ENCODE measurements at regions not wholly inside any gene's neighbourhood (a gene's known extent, or its start where the extent isn't known, plus 50 kb on each side); places are given as distances from the start of the nearest gene placed in this dataset.

DNA sequence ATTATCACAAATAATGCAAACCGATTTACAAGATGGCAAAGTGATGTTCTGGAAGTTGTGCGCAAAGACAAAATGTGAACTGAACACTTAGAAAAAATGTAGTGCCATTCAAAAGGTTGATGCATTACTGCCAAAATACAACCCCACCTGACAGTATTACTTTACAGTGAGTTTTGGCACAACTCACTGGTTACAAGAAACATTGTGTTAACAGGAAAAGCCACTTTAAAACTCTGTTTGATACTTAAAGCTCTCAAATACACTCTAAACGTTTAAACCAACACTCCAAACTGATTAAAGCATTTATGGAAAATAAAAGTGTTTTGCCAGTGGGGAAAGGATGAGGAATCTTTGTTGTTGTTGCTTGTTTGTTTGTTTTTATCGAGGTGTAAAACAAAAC is 173.4 kb upstream of the SATB2 start:
- DNase-seq (ENCODE audit: low read depth in 4 of 4, low spot score in 3 of 4) = no peak

DNA sequence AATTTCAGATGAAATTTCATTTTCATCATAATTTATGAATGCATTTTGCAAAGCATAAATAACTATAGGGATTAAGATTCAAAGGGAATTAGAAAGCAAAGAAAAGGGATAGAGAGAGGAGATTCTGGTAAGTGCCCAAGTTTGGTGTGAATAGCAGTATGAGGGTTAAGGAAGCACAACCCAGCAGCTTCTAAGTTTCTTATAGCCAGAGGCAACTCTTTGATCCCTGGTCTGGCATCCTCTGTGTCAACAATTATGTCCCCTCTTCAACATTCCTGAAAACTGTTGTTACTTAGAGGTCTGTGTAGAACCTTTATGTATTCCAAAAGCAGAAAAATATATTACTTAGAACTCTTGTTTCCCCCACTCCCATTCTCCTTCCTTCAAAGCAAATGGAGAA is 171.6 kb upstream of the SATB2 start:
- no peak for DNase-seq (ENCODE audit: low read depth in 4 of 4, low spot score in 3 of 4)

- no peak for DNase-seq (ENCODE audit: low read depth in 4 of 4, low spot score in 3 of 4)
These were observed 169.7 kb upstream of the SATB2 start for GRCh38 chr2:199627417-199627816.

DNA sequence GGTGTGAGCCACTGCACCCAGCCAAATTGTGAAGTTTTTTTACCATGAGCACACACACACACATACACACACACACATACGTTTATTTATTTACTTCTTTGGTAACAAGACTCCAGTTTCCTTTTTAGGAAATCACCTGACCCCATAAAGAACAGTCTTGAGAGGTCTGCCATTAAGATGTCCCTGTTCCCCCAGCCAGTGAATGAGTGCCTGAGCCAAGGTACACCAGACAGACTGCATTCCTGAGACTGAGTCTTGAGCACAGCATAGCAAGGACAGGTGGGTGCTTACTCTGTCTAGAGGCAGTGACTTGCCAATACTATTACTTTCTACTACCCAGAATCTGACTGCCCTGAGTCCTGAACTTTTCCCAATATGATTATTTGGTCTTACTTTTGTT is 167.2 kb upstream of the SATB2 start:
- no peak for DNase-seq (ENCODE audit: low read depth in 4 of 4, low spot score in 3 of 4)

DNA sequence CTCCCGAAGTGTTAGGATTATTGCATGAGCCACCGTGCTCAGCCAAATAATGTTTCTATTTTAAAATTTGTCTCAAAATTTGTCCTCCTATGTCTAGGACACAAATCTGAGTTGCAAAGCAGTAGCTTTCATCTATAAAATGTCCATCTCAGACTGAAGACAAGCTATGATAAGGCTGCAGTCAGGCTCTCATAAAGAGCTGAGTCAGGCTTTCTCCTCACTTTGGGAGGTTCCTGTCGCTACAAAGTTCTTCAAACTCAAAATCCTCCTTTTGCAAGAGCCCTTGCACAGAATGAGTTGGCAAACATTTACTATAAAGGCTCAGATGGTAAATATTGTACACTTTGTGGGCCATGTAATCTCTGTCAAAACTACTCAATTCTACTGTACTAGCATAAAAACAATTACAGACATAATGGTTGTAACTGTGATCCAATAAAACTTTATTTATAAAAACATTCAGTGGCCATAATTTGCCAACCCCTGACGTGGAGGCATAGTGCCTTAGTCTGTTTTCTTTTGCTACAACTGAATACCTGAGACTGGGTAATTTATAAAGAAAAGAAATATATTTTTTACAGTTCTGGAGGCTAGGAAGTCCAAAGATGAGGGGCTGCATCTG is 154.9 kb upstream of the SATB2 start:
- DNase-seq (ENCODE audit: low read depth in 4 of 4, low spot score in 3 of 4) = no peak

GRCh38 chr2:199607914-199608313 is 150.2 kb upstream of the SATB2 start:
- no peak for DNase-seq (ENCODE audit: low read depth in 4 of 4, low spot score in 3 of 4)

DNA sequence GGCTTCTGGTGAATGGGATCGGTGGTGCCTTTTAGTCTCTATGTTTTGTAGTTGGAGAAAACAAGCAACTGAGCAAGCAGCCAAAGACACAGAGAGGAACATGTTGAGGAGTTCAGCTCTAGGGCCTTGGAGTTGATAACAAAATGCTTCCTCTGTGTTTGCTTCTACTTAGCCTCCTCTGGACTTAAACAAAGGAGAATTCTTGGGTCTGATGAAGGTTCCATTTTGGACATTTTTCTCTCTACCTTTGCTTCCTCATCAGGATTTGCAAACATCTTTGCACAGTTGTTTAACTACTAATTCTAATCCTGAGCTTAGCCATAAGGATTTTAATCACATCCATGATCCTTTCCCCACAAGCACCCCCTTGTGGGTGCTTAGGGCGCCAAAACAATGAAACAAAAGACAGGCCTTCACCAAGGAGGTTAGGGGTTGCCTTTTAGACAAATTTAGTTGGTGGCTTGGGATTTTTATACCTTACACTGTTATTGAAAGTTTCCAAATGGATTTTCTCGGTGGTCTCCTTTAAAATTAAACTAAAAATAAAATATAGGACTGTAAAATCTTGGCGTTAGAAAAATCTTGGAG is 148.5 kb upstream of the SATB2 start:
- no peak for DNase-seq (ENCODE audit: low read depth in 4 of 4, low spot score in 3 of 4)

DNA sequence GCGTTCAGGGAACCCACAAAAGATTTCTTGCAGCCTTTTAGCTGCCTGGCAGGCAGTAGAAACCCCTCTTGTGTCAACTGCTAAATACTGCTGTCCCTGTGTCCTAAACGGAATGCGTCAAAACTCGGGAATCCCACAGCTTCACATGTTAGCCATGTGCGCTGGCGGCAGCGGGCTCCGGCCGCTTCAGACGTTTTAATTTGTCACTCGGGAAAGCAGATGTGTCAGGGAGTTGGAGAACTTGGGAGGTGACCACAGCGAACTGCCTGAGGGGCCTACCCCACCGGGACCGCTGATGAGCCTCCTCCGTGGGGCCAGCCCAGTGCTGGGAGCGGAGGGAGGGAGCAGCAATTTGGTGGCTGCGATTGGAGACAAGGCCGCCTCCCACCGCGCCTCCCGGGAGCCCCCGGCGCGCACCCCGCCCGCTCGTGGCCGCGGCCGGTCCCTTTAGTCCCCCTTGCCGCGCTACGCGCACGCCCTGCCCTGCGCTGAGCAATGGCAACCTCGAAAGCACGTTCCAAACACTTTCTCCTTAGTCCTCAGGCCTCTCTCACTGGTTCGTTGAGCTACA is 146.1 kb upstream of the SATB2 start:
- no peak for DNase-seq (ENCODE audit: low read depth in 4 of 4, low spot score in 3 of 4)

DNA sequence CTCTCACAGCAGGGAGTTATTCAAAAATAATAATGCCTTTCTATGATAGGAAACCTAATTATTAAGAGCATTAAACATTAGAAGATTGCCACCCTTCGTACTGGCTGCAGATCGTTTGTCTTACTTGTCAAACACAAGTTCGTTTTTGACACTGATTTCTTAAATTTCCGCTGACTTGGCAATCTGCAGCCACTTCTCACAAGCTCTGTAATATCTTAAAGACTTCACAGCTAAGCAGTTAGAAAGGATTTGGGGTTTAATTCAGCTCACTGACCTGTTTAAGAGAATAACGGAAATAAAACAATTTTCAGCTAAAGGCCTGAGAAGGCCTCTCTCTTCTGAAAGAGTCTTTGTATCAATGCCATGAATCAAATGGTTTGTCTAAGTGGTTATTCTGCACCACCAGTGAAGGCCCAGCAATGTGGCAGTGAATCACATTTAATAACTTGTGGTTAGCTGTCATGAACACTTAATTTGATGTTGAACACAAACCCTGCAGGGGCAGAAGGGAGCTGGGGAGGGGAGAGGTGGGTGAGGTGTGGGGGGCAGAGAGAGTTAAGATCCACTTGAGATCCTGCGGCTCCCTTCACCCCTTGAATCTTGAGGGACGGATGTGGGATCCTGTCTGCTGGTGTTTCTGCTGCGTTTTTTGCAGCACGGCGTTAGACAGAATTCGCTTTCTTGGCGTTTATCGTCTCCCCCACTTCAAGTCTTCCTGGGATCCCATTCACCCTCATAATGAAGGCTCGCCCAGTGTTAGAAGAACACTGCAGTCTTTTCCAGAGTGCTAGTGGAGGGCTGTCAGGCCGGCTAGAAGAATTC is 145.4 kb upstream of the SATB2 start:
- DNase-seq (ENCODE audit: low read depth in 4 of 4, low spot score in 3 of 4) = no peak

DNA sequence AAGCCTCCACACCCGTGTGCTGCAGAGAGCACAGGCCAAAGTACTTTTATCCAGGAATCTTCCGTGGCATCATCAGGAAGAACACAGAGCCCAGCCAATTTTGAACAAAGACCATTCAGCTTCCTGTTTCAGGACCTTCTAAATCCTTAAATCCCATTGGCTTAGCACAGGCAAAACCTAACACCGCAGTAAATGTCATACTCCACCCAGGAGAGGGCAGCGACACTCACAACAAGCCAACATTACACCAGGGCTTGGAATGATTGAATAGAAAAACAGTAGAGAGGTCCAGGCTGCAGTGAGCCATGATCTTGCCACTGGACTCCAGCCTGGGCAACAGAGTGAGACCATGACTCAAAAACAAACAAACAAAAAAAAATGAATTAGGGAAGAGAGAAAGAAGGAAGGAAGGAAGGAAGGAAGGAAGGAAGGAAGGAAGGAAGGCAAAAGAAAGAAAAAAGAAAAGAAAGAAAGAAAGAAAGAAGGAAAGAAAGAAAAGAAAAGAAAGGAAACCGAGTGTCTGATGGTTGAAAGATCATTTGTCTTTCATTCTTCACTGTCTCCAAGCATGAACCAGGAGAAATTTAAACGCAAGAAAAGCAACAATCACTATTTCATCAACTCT is 144.6 kb upstream of the SATB2 start:
- DNase-seq (ENCODE audit: low read depth in 4 of 4, low spot score in 3 of 4) = no peak

DNA sequence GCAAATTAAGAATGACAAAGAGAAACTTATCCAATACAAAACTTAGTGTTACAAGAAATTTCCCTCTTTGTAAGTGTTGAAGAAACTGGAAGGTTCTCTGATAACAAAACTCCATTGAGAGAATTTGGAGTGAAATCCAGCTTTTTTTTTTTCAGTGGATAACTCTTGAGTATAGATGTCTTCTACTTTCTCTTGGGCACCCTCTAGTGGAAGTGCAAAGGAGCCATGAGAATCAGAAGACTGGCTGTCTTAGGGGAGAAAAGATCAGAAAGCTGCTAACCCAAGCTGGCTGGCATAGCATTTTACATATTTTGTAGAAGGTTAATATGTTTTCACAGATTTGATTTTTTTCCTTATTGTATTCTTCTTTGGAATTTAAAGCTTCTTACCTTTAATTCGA is 138.8 kb upstream of the SATB2 start:
- no peak for DNase-seq (ENCODE audit: low read depth in 4 of 4, low spot score in 3 of 4)

DNA sequence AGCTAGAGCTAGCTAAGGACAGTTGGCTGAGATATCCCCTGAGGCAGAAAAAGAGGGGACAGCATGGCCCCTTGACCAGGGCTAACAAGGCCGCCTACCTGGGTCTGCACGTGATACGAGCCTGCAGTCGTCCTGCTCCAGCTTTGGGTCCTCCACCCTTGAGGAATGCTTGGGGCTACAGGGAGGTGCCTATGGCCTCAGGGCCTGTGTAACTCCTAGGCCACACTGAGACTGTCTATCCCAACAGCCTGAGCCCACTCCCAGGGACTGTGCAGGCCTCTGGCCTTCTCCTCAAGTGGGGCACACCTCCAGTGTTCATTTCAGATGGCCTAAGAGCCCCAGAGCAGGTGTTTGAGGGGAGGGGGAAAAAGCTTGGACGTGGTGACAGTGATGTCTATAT is 136.7 kb upstream of the SATB2 start:
- no peak for DNase-seq (ENCODE audit: low read depth in 4 of 4, low spot score in 3 of 4)

- DNase-seq (ENCODE audit: low read depth in 4 of 4, low spot score in 3 of 4) = no peak
These were observed 134.1 kb upstream of the SATB2 start for GRCh38 chr2:199591826-199592225.

- DNase-seq (ENCODE audit: low read depth in 4 of 4, low spot score in 3 of 4) = no peak
These were observed 132.8 kb upstream of the SATB2 start for GRCh38 chr2:199590321-199591203.

GRCh38 chr2:199589306-199589705 is 131.6 kb upstream of the SATB2 start:
- no peak for DNase-seq (ENCODE audit: low read depth in 4 of 4, low spot score in 3 of 4)

DNA sequence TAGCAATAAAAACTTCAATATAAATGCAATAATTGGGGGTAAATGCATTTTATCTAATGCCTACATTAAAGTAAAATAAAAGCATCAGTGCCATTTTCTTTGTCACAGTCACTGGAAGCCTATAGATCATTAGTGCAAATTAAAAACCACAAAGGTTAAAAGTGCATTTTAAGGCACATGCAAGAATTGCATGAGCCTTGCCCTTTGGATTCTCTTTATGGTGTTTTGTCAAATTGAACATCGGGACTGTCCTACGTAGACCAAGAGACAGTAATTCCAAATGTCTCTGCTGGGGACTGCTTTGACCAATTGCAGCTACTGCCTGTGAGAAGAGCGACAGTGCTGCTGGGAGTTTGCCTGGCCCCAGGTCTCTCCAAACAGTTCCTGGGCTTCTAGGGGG is 130.3 kb upstream of the SATB2 start:
- DNase-seq (ENCODE audit: low read depth in 4 of 4, low spot score in 3 of 4) = no peak

DNA sequence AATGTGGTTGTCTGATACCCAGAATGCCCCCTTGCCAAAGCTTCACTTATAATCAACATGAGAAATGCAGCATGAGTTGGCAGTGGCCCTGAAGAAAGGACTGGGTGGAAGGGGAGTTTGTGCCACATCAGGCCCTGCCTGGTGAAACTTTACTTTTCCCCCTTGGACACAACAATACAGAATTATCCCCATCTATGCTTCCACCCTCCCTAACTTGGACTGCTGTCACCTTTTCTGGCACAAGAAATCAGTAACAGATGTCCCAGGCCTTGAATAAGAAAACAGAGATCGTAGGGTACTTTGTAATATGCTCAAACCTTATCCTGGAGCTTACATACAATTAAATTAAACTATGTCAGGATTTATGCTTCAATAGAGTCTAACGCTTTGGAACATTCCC is 128.9 kb upstream of the SATB2 start:
- no peak for DNase-seq (ENCODE audit: low read depth in 4 of 4, low spot score in 3 of 4)

DNA sequence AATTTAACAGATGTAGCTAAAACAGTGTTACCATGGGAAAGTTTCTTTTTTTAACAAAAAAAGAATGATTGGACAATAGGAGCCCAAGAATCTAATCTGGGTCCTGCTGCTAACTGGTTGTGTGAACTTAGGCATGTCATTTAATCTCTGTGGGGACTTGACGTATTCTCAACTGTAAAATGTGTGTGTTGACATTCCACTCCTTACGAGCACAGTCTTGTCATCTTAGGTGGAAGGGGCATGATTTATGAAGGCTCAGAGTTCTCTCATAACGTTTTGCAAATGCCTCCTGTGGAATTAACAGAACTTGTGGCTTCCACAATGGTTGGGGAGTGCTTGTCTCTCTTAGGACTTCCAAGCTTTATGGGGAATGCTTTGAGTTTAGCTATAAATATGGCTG is 125.9 kb upstream of the SATB2 start:
- no peak for DNase-seq (ENCODE audit: low read depth in 4 of 4, low spot score in 3 of 4)

GRCh38 chr2:199581935-199582360 is 124.2 kb upstream of the SATB2 start:
- peak in 1 of 4 donors; percentile 19 for DNase-seq (ENCODE audit: low read depth in 4 of 4, low spot score in 3 of 4)

DNA sequence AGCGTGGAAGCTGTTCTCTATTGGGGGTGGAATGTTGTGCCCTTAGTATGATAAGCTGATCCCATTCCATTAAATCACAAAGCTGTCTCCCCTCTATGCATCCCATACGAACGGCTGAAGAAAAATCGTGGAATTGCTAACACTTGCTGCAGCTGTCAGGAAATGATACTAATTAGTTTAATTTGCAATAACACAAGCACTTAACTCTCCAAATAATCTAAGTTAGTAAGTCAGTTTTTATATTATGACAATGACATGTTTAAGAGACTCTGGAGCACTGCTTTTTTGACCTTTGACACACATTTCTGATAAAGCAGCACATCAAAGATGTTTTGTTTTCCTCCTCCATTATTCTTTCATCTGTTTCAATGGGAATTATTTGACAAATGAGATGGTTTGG is 123.7 kb upstream of the SATB2 start:
- no peak for DNase-seq (ENCODE audit: low read depth in 4 of 4, low spot score in 3 of 4)
